ENCODE measurements at regions not wholly inside any gene's neighbourhood (a gene's known extent, or its start where the extent isn't known, plus 50 kb on each side); places are given as distances from the start of the nearest gene placed in this dataset.
"Not testable (repeated sequence)": the region's sequence is repeated elsewhere in the genome, so short reads cannot be mapped to it uniquely, and the experiment has no call there.

DNA sequence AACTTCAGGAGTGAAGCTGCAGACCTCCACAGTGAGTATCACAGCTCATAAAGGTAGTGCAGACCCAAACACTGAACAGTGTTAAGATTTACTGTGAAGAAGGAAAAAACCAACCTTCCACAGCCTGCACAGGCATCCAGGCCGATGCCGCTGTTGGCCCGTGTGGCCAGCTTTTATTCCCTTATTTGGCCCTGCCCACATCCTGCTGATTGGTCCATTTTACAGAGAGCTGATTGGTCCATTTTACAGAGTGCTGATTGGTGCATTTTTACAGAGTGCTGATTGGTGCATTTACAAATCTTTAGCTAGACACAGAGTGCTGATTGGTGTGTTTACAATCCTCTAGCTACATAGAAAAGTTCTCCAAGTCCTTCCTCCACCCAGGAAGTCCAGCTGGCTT lies 49.9 kb upstream of the CHD2 start:
- TF ChIP-seq, protein P1, sequence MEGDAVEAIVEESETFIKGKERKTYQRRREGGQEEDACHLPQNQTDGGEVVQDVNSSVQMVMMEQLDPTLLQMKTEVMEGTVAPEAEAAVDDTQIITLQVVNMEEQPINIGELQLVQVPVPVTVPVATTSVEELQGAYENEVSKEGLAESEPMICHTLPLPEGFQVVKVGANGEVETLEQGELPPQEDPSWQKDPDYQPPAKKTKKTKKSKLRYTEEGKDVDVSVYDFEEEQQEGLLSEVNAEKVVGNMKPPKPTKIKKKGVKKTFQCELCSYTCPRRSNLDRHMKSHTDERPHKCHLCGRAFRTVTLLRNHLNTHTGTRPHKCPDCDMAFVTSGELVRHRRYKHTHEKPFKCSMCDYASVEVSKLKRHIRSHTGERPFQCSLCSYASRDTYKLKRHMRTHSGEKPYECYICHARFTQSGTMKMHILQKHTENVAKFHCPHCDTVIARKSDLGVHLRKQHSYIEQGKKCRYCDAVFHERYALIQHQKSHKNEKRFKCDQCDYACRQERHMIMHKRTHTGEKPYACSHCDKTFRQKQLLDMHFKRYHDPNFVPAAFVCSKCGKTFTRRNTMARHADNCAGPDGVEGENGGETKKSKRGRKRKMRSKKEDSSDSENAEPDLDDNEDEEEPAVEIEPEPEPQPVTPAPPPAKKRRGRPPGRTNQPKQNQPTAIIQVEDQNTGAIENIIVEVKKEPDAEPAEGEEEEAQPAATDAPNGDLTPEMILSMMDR (IDR thresholded peaks at IDR 0.05), result not testable (repeated sequence)
- not testable (repeated sequence) for TF ChIP-seq EP300, POLR2AphosphoS5 (IDR thresholded peaks at IDR 0.05)
